GM19324 (cell line): ENCODE measurements at regions not wholly inside any gene's neighbourhood (a gene's known extent, or its start where the extent isn't known, plus 50 kb on each side); places are given as distances from the start of the nearest gene placed in this dataset.

Experiments
- ATAC-seq: cut with Tn5 transposase; IDR thresholded peaks from one replicate; pipeline ENCODE4 v1.9.1; 2021; ENCODE audit warnings: mild to moderate bottlenecking, moderate library complexity; ENCODE audit not compliant: unreplicated experiment, low FRiP score

DNA sequence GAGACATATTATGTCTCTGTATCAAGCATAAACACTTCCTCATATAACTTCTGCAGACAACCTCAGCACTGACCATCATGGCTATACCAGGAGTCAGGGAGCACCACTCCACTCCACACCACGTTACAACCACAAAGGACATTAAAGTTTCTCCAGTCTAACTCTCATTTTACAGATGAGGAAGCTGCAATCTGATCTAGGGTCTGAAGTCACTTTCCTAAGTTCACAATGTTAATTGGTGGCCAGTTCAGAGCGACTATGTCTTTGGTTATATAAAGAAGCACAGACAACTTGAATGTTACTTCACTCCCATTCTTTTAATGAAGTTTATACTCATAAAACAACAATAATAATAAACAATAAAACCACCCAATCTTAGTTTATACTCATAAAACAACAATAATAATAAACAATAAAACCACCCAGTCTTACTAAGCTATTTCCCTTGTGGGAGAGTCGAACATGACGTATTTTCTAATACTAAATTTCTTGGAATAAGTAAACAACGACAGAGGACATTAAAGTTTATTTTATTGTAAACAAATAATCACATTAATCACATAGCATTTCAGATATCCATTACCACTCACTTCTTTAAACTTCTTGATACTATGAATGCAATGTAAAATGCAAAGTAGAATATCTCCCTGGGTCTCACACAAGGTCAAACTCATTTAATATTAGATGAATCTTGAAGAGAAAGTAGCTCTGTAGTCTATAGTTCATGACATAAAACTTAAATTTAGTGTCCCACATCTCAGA, 72.4 kb upstream of the SSTR1 start:
- ATAC-seq: no peak

DNA sequence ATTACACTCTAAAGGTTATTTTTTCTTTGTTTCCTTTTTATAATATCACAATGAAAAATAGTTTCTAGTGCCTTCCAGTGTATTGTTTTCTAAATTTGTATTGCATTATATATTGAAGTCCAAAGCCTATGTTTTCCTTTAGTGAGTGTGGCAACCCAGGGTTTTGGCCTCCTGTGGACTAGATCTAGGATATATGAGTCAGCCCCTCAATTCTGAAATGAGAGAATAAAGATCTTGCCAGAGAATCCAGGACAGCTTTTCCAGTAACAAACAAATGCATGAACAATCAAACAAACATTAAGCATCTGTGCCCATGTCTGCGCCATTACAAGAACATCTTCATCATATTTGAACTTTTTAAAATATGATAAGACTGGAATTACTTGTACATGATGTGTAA, 70.7 kb upstream of the SSTR1 start:
- no peak for ATAC-seq

DNA sequence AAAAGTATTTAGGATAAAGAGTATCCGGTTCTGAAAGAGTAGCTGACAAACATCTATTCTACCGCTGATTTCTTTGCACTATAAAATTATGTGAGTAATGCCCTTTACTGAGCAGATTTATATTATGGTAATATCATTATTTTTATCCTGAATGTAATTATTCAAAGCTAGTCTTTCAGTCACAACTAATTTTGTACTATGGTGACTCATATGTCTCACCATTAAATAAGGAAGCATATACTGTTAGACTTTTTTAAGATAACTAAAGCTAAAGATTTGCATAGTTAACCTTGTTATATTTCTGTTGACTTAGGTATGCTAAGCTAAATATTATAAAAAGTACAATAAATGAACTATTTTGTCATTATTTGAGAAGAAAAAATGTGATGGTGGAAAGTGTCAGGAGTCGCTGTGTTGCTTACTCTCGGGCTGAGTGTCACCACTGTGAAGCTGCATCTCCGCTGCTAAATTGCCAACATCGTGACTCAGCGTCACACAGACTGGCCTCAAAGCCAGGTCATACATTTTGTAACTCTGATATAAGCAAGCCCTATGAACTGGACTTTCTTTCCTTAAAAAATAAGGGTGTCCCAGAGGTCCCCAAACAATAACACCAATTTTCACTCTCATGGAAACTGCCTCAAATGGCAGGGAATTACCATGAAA, 69.1 kb upstream of the SSTR1 start:
- no peak for ATAC-seq

DNA sequence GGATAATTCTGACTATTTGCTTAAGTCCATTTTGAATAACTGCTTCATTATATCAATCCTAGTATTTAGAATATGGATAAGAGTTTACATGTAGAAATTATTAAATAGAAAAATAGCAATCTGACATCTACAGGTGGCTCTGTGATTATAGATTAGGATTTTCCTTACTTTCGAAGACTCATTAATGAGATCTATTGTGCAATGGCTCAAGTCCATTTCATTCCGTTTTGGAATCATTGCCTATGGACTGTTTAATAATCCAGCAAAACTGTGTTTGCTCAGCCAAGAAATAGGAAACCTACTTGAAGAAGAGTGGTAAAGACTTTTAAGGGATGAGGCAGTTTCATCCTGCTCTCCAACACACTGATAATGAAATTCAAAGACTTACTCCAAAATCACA, 67.8 kb upstream of the SSTR1 start:
- no peak for ATAC-seq

DNA sequence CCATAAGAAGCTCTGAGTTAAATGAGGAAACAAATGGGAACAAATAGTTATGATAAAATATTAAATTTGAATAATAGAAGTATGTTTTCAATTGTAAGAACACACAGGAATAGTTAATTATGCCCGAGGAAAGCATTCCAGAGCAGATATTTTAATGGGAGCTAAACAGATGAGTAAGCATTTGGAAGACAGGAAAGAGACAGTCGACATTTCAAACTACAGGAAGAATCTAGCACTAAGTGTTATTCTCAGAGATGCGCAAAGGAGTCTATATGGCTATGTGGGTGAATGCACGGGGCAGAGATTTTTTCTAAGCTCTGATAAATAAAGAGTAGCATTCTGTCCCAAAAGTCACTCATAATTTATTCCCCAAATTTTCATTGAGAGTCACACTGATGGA, 64.5 kb upstream of the SSTR1 start:
- no peak for ATAC-seq

DNA sequence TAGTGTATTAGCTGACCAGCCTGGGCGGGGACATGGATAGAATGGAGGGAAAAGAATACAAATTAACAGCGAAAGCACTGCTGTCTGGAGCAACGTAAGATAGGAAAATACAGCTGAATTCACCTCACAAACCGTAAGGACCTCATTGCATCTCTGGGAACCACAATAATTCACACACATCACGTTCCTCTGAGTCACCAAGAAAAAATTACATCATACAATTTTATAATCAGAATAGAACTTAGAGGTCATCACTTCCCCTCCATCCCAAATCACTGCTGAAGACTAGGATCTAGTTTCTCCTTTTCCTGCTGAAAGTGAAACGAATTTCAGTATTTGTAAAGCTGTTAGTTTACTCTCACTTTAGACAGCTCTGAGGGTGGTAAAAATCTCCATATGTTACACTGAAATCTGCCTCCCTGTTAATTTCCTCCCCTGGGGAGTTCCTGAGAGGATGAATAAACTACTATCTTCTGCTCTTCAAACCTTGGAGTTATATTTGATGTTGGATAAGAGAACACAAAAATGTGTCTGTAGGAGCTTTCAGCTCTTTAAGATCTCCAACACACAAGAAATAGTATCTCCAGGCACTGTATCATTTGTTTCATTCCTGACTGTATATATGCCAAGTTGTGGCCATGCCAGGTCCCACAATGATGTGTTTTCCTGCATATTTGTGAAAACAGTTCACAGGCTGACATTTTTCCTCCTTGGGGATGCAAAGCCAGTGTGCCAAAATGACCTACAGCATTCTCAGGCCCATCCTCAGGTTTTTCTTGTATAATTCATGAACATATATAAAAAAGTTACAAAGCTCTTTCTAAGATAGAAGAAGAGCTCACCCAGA, 63.8 kb upstream of the SSTR1 start:
- no peak for ATAC-seq

DNA sequence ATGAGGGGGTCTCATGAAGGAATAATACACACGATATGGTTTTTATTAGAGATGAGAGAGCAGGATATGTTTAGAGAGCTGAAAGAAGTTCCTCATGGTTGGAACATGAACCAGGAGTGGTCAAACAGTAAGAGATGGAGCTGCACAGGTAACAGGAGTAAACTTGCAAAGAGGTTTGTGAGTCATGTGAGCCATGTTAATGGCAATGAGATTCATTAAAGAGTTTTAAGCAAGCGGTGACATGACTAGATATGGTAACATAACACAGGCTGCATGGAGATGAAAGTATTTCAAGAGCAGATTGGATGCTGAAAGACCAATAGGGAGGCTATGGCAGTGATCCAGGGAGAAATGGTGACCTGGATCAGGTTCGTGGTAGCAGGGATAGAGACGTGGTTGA, 62.6 kb upstream of the SSTR1 start:
- ATAC-seq: no peak

DNA sequence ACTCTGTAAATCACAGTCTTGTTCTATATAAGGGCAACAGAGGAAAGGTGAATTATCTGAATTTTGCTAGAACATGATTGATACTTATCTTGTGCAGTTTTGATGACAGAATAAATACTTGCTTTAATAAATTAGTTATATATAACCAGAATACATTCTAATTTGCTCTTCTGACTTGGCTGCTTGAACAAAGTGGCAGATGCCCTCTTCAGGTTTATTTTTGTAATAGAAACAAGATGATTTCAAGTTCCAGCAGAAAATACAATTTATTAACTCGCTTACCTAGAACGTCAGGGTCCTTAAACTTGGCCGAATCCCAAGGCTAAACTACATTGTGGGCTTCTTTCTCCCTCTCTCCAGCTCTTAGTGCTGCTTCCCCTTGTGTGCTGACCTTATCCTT, 57.6 kb upstream of the SSTR1 start:
- no peak for ATAC-seq
